Pons (tissue), 1 donor: ENCODE measurements at regions not wholly inside any gene's neighbourhood (a gene's known extent, or its start where the extent isn't known, plus 50 kb on each side); places are given as distances from the start of the nearest gene placed in this dataset.

Experiments used
- DNase-seq: peaks from one replicate; pipeline ENCODE4 v3.0.0-alpha.2; 2016; ENCODE audit warnings: low spot score

- no peak for DNase-seq
Measured at GRCh38 chr18:77990131-77990530, 740.5 kb downstream of the GALR1 start.

DNA sequence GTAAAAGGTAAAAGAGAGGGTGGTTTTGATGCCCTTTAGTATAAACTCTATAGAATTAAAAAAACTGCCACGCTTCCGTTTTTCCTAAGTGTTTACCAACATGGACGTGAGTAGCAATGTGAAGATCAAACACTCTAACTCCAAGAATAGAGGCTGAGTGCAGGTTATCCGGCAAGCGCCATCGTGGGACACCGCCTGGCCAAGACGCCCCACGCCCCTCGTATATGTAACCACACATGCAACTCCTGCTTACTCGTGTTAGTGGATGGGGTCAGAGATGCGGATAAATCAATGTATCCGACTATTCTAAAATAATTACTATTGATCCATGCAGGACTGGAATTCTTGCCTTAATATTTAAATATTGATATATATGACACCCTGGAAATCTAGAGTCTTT is 741.3 kb downstream of the GALR1 start:
- no peak for DNase-seq

DNA sequence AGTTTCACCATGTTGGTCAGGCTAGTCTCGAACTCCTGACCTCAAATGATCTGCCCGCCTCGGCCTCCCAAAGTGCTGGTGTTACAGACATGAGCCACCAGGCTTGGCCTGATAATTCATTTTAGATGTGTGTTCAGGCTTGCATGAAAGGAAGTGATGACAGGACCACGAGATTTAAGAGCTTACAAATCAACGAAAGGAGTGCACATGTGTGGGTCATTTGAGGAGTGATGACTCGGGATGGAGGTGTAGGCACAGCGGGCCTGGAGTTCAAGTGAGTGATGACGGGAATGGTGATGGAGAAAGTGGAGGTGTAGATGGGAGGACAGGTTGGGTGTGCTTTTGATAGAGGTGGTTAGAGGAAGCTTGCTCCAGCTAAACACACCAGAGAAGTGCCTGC is 742.4 kb downstream of the GALR1 start:
- no peak for DNase-seq

DNA sequence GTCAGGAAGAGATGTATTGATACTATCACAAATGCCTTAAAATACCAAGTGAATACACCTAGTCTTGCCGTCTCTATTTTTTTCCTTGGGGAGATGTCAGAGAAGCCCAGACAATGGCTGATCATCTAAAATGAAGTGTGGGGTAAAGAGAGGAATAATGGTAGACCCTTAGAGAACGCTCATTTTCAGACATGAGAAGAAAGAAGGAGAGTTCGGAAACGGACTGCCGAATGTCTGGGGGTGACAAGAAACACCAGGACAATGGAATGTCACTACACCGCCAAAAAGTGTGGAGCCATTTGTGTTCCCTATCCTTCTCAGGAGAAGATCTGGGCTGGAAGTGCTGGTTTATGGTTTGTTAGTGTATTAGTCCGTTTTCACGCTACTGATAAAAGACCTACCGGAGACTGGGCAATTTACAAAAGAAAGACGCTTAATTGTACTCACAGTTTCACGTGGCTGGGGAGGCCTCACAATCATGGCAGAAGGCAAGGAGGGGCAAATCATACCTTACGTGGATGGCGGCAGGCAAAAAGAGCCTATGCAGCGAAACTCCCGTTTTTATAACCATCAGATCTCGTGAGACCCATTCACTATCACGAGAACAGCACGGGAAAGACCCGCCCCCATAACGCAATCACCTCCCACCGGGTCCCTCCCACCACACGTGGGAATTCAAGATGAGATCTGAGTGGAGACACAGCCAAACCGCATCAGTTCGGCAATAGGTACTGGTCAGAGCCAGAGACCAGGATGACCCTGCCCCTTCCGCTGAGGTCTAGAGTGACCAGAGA is 743.7 kb downstream of the GALR1 start:
- DNase-seq = no peak

GRCh38 chr18:77995593-77995992 is 745.9 kb downstream of the GALR1 start:
- no peak for DNase-seq

GRCh38 chr18:77996737-77997136 is 747.1 kb downstream of the GALR1 start:
- no peak for DNase-seq

- DNase-seq = no peak
Measured at GRCh38 chr18:78001811-78002210, 752.2 kb downstream of the GALR1 start.

GRCh38 chr18:78006006-78006773 is 756.5 kb downstream of the GALR1 start:
- no peak for DNase-seq

- DNase-seq = no peak
Measured at GRCh38 chr18:78006774-78007260, 757.2 kb downstream of the GALR1 start.

- no peak for DNase-seq
Measured at GRCh38 chr18:78010363-78010762, 760.7 kb downstream of the GALR1 start.

- DNase-seq = no peak
Measured at GRCh38 chr18:78017869-78018268, 768.2 kb downstream of the GALR1 start.

DNA sequence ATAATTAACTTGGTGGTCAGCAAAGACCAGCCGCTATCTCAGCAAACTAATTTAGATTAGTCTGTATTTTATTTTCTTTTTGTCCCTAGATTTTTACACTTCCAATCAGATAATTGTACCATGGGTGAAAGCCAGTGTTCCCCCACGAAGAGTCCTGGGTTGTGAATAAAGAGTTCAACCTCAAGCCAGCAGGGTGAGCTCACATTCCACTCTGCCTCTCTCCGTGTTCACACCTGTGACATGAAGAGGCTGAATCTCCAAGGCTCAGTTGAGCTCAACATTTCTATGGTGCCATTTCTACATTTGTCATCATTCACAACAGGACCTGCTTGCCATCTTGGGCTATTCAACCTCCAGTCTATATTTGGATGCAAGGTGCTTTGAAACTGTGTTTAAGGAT is 771.5 kb downstream of the GALR1 start:
- DNase-seq = no peak

DNA sequence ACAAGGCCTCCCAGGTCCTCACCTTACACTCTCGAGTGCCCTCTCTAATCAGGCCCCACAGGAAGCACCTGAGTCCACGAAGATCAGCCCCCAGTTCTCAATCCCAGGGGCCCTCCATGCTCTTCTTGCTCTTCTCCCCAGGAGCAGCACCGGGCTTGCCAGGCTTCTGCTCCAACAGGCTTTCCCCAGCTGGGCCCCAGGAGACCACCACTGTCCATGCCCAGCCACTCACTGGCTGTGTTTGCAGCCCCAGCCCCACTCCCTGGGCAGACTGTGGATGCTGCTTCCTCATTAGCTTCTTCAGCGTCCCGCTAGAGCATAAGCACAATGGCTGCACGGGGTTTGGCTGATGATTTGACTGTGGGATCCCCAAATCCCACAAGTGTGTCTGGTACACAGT is 781.9 kb downstream of the GALR1 start:
- DNase-seq = no peak

- no peak for DNase-seq
Measured at GRCh38 chr18:78031991-78032390, 782.3 kb downstream of the GALR1 start.

- no peak for DNase-seq
Measured at GRCh38 chr18:78032574-78032973, 782.9 kb downstream of the GALR1 start.

GRCh38 chr18:78034755-78035154 is 785.1 kb downstream of the GALR1 start:
- no peak for DNase-seq

DNA sequence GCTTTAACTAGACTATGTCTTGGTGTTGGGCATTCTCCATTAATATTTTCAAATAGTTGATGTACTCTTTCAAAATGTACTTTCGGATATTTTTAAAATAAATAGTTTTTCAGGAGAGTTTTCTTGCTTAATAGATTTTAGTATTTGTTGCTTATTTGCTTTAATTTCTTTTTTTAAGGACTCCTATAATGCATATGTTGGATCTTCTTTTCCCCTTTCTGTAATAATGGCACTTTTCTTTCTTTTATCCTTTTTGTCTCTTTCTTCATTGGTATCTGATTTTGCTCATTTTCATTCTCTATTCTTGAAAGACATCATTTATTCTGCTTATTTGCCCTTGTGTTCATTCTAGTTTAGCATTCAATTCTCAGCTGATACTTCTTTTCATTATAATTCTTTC is 791.6 kb downstream of the GALR1 start:
- DNase-seq = no peak

GRCh38 chr18:78046631-78047030 is 797.0 kb downstream of the GALR1 start:
- peak; percentile 70 for DNase-seq

DNA sequence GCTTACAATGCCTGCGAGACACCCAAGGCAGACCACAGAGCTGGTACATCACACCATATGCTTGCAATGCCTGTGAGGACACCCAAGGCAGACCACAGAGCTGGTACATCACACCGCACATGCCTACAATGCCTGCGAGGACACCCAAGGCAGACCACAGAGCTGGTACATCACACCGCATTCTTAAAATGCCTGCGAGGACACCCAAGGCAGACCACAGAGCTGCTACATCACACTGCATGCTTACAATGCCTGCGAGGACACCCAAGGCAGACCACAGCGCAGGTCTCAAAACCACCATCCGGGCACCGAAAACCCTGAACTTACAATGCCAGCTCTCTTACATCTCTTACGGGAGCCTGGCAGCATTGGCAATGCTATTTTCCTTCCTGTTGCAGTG is 799.6 kb downstream of the GALR1 start:
- DNase-seq = no peak

GRCh38 chr18:78054801-78055200 is 805.2 kb downstream of the GALR1 start:
- no peak for DNase-seq

- DNase-seq = no peak
Measured at GRCh38 chr18:78056011-78056410, 806.4 kb downstream of the GALR1 start.

GRCh38 chr18:78069784-78070664 is 820.4 kb downstream of the GALR1 start:
- DNase-seq = peak; percentile 82
